Astrocyte (in vitro differentiated cells and primary cell): ENCODE measurements at regions not wholly inside any gene's neighbourhood (a gene's known extent, or its start where the extent isn't known, plus 50 kb on each side); places are given as distances from the start of the nearest gene placed in this dataset.

Experiments
- EZH2 ChIP-seq: IDR thresholded peaks from 2 replicates; pipeline ENCODE4 v1.6.1; 2012; ENCODE audit warnings: mild to moderate bottlenecking, low read length, inconsistent platforms; ENCODE audit not compliant: insufficient read depth
- TF ChIP-seq, protein P1 (sequence below): IDR thresholded peaks from 2 replicates; pipeline ENCODE4 v1.5.1; 2011; ENCODE audit warnings: low read depth, mild to moderate bottlenecking, inconsistent platforms, low read length, moderate library complexity; ENCODE audit not compliant: insufficient read depth

- TF ChIP-seq, protein P1, sequence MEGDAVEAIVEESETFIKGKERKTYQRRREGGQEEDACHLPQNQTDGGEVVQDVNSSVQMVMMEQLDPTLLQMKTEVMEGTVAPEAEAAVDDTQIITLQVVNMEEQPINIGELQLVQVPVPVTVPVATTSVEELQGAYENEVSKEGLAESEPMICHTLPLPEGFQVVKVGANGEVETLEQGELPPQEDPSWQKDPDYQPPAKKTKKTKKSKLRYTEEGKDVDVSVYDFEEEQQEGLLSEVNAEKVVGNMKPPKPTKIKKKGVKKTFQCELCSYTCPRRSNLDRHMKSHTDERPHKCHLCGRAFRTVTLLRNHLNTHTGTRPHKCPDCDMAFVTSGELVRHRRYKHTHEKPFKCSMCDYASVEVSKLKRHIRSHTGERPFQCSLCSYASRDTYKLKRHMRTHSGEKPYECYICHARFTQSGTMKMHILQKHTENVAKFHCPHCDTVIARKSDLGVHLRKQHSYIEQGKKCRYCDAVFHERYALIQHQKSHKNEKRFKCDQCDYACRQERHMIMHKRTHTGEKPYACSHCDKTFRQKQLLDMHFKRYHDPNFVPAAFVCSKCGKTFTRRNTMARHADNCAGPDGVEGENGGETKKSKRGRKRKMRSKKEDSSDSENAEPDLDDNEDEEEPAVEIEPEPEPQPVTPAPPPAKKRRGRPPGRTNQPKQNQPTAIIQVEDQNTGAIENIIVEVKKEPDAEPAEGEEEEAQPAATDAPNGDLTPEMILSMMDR, result no peak
- TF ChIP-seq EZH2, result no peak
These were observed 133.1 kb downstream of the ATPSCKMT start for GRCh38 chr5:10116594-10116993.
